ENCODE measurements at regions not wholly inside any gene's neighbourhood (a gene's known extent, or its start where the extent isn't known, plus 50 kb on each side); places are given as distances from the start of the nearest gene placed in this dataset.

DNA sequence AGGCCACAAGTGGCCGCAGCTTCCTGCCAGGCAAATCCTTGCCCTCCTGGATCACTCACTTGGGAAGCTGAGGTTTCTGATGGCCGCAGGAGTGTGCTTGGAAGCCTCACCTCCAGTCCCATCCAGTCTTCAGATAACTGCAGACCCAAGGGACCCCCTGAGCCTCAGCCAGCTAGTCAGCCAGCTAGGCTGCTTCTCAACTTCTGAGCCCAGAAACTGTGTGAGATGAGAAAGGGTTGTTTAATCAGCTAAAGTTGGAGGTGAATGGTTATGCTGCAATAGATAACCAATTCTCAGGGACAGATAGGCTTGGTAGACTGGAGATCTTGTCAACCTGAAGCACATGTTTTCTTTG is 96.9 kb downstream of the THBS2 start:
- CTCF ChIA-PET, result no interaction called here
- no peaks in the 10 kb centered on the region for H3F3A ChIP-seq (replicated peaks; ENCODE audit: insufficient read depth)
- no peaks in the 10 kb centered on the region for H3K9me2 ChIP-seq
- no peak overlapping the region for H3K9ac ChIP-seq
- no peaks in the 10 kb centered on the region for H4K20me1 ChIP-seq (ENCODE audit: insufficient read depth)
- no peak overlapping the region for H3K4me3 ChIP-seq (ENCODE audit: low read depth in 2 of 2, low read length in 1 of 2)
- H3K36me3 ChIP-seq (replicated peaks in 1 of 2; ENCODE audit: control insufficient read depth in 1 of 2, insufficient read depth in 2 of 2, low read length in 1 of 2), result no peaks in the 10 kb centered on the region
- 92% methylated on average over 2 of the region's 2 CpGs for WGBS (ENCODE audit: low lambda C conversion rate)
- H3K9me3 ChIP-seq, result no peaks in the 10 kb centered on the region
- no peak for TF ChIP-seq FOXM1 (IDR thresholded peaks at IDR 0.05; ENCODE audit: low read depth)
- TF ChIP-seq JUND (IDR thresholded peaks at IDR 0.05), result no peak
- TF ChIP-seq POLR2AphosphoS5 (IDR thresholded peaks at IDR 0.05; ENCODE audit: low read depth, low read length), result no peak
- TF ChIP-seq EZH2phosphoT487 (IDR thresholded peaks at IDR 0.05; ENCODE audit: borderline replicate concordance, low read depth), result no peak
- no peak for TF ChIP-seq TCF12 (IDR thresholded peaks at IDR 0.05)
- TF ChIP-seq SMC3 (IDR thresholded peaks at IDR 0.05; ENCODE audit: low read depth, low read length), result no peak
- TF ChIP-seq NRF1 (IDR thresholded peaks at IDR 0.05; ENCODE audit: low read depth, low read length), result no peak
- no peak for TF ChIP-seq GATA2 (CRISPR knock-in tag; IDR thresholded peaks at IDR 0.05)
- no peak for TF ChIP-seq CHD2 (IDR thresholded peaks at IDR 0.05; ENCODE audit: low read length, partially characterized antibody)
- TF ChIP-seq USF2 (IDR thresholded peaks at IDR 0.05; ENCODE audit: borderline replicate concordance, low read depth, low read length), result no peak
- no peak for TF ChIP-seq SIN3A (IDR thresholded peaks at IDR 0.05; ENCODE audit: borderline replicate concordance, low read depth, low read length)
- TF ChIP-seq, protein P1, sequence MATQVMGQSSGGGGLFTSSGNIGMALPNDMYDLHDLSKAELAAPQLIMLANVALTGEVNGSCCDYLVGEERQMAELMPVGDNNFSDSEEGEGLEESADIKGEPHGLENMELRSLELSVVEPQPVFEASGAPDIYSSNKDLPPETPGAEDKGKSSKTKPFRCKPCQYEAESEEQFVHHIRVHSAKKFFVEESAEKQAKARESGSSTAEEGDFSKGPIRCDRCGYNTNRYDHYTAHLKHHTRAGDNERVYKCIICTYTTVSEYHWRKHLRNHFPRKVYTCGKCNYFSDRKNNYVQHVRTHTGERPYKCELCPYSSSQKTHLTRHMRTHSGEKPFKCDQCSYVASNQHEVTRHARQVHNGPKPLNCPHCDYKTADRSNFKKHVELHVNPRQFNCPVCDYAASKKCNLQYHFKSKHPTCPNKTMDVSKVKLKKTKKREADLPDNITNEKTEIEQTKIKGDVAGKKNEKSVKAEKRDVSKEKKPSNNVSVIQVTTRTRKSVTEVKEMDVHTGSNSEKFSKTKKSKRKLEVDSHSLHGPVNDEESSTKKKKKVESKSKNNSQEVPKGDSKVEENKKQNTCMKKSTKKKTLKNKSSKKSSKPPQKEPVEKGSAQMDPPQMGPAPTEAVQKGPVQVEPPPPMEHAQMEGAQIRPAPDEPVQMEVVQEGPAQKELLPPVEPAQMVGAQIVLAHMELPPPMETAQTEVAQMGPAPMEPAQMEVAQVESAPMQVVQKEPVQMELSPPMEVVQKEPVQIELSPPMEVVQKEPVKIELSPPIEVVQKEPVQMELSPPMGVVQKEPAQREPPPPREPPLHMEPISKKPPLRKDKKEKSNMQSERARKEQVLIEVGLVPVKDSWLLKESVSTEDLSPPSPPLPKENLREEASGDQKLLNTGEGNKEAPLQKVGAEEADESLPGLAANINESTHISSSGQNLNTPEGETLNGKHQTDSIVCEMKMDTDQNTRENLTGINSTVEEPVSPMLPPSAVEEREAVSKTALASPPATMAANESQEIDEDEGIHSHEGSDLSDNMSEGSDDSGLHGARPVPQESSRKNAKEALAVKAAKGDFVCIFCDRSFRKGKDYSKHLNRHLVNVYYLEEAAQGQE (IDR thresholded peaks at IDR 0.05; ENCODE audit: low read depth, low read length), result no peak
- TF ChIP-seq, protein P2, sequence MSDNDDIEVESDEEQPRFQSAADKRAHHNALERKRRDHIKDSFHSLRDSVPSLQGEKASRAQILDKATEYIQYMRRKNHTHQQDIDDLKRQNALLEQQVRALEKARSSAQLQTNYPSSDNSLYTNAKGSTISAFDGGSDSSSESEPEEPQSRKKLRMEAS (IDR thresholded peaks at IDR 0.05; ENCODE audit: low read depth), result no peak
- no peak for TF ChIP-seq FOXJ3 (CRISPR knock-in tag; IDR thresholded peaks at IDR 0.05)
- H3K27ac ChIP-seq (ENCODE audit: low read depth in 2 of 2, low read length in 1 of 2), result no peak overlapping the region
- DNase-seq, result no peak
- no peaks in the 10 kb centered on the region for H3K4me1 ChIP-seq (ENCODE audit: control insufficient read depth in 1 of 2, insufficient read depth in 2 of 2, low read depth in 1 of 2, low read length in 1 of 2)
- no peaks in the 10 kb centered on the region for H3K79me2 ChIP-seq (ENCODE audit: insufficient read depth)
- POLR2A ChIA-PET, result no interaction called here
- peak overlapping the region; percentile 45; the same call in 1 of the 2 replicates for H2AFZ ChIP-seq (ENCODE audit: low read depth)
- no peak overlapping the region for H3K4me2 ChIP-seq
- no peaks in the 10 kb centered on the region for H3K27me3 ChIP-seq (ENCODE audit: insufficient read depth)
